GM12892 (cell line): ENCODE measurements at regions not wholly inside any gene's neighbourhood (a gene's known extent, or its start where the extent isn't known, plus 50 kb on each side); places are given as distances from the start of the nearest gene placed in this dataset.

Experiments
- POLR2A ChIP-seq: IDR thresholded peaks from 2 replicates; pipeline ENCODE4 v1.6.1; 2011; ENCODE audit warnings: low read depth, low read length, control low read depth
- POLR2AphosphoS5 ChIP-seq: IDR thresholded peaks from 2 replicates; pipeline ENCODE4 v1.6.1; 2011; ENCODE audit warnings: low read depth, low read length, control low read depth
- TAF1 ChIP-seq: IDR thresholded peaks from 2 replicates; pipeline ENCODE4 v1.6.1; 2011; ENCODE audit warnings: low read depth, mild to moderate bottlenecking, control low read depth, low read length, borderline replicate concordance

GRCh38 chr6:47360388-47360787 lies 50.7 kb upstream of the TNFRSF21 start:
- TF ChIP-seq POLR2A (no peak), TAF1 (no peak), POLR2AphosphoS5 (no peak)
